NT2/D1 (cell line): ENCODE measurements at regions not wholly inside any gene's neighbourhood (a gene's known extent, or its start where the extent isn't known, plus 50 kb on each side); places are given as distances from the start of the nearest gene placed in this dataset.

Experiments
- DNase-seq: peaks from one replicate; pipeline ENCODE4 v3.0.0-alpha.2; 2011; ENCODE audit warnings: low read depth, low spot score
- H3K27me3 ChIP-seq: 2 replicates; pipeline ENCODE4 v1.6.0; 2011; ENCODE audit warnings: mild to moderate bottlenecking; ENCODE audit not compliant: insufficient read length, insufficient read depth
- H3K36me3 ChIP-seq: 2 replicates; pipeline ENCODE4 v1.6.1; 2011; ENCODE audit warnings: mild to moderate bottlenecking, low read length, mixed read lengths; ENCODE audit not compliant: insufficient read depth, insufficient read length
- H3K4me1 ChIP-seq: 2 replicates; pipeline ENCODE4 v1.5.1; 2011; ENCODE audit not compliant: insufficient read depth, insufficient read length
- H3K4me3 ChIP-seq: 2 replicates; pipeline ENCODE4 v1.5.1; 2011; ENCODE audit warnings: low read depth; ENCODE audit not compliant: insufficient read length
- H3K9ac ChIP-seq: 2 replicates; pipeline ENCODE4 v1.6.0; 2011; ENCODE audit warnings: low read depth; ENCODE audit not compliant: insufficient read length
- H3K9me3 ChIP-seq: 2 replicates; pipeline ENCODE4 v1.5.1; 2011; ENCODE audit warnings: mild to moderate bottlenecking, low read length; ENCODE audit not compliant: insufficient read depth
- SUZ12 ChIP-seq: IDR thresholded peaks from 2 replicates; pipeline ENCODE4 v1.6.1; 2011; ENCODE audit not compliant: insufficient read length, insufficient read depth; ENCODE audit errors: extremely low read depth
- YY1 ChIP-seq: IDR thresholded peaks from 2 replicates; pipeline ENCODE4 v1.6.1; 2011; ENCODE audit not compliant: insufficient read length, insufficient read depth
- ZNF274 ChIP-seq: IDR thresholded peaks from 2 replicates; pipeline ENCODE4 v1.6.1; 2011; ENCODE audit warnings: mild to moderate bottlenecking, low read depth, low read length

GRCh38 chr4:144371485-144371884 lies 231.0 kb upstream of the GYPA start:
- Histone ChIP-seq H3K27me3 (no peaks in the 10 kb centered on the region), H3K36me3 (no peaks in the 10 kb centered on the region), H3K4me1 (no peaks in the 10 kb centered on the region), H3K9me3 (no peaks in the 10 kb centered on the region), H3K9ac (no peak overlapping the region), H3K4me3 (no peak overlapping the region)
- DNase-seq = no peak
- TF ChIP-seq ZNF274 (no peak), SUZ12 (no peak), YY1 (no peak)

GRCh38 chr4:144374065-144374464 lies 233.5 kb upstream of the GYPA start:
- H3K4me1 ChIP-seq = no peaks in the 10 kb centered on the region
- no peaks in the 10 kb centered on the region for H3K36me3 ChIP-seq
- no peak for DNase-seq
- no peak overlapping the region for H3K4me3 ChIP-seq
- TF ChIP-seq YY1 = no peak
- H3K27me3 ChIP-seq = no peaks in the 10 kb centered on the region
- no peaks in the 10 kb centered on the region for H3K9me3 ChIP-seq
- H3K9ac ChIP-seq = no peak overlapping the region

- no peak for DNase-seq
- no peak for TF ChIP-seq YY1
- no peak for TF ChIP-seq SUZ12
- TF ChIP-seq ZNF274 = no peak
- H3K27me3 ChIP-seq = no peaks in the 10 kb centered on the region
- no peaks in the 10 kb centered on the region for H3K9me3 ChIP-seq
- no peaks in the 10 kb centered on the region for H3K36me3 ChIP-seq
- no peak overlapping the region for H3K9ac ChIP-seq
- no peak overlapping the region for H3K4me3 ChIP-seq
- H3K4me1 ChIP-seq = no peaks in the 10 kb centered on the region
These were observed 236.3 kb upstream of the GYPA start for GRCh38 chr4:144376866-144377265.

GRCh38 chr4:144384408-144384807 lies 243.9 kb upstream of the GYPA start:
- TF ChIP-seq ZNF274 = no peak
- TF ChIP-seq SUZ12 = no peak
- TF ChIP-seq YY1 = no peak
- no peak for DNase-seq
- peaks cover 20% of the 10 kb centered on the region; the same call in 1 of the 2 replicates for H3K9me3 ChIP-seq
- H3K4me1 ChIP-seq = no peaks in the 10 kb centered on the region
- no peak overlapping the region for H3K9ac ChIP-seq
- no peaks in the 10 kb centered on the region for H3K36me3 ChIP-seq
- no peaks in the 10 kb centered on the region for H3K27me3 ChIP-seq
- no peak overlapping the region for H3K4me3 ChIP-seq

- no peak overlapping the region for H3K4me3 ChIP-seq
- no peaks in the 10 kb centered on the region for H3K27me3 ChIP-seq
- H3K4me1 ChIP-seq = no peaks in the 10 kb centered on the region
- no peaks in the 10 kb centered on the region for H3K9me3 ChIP-seq
- TF ChIP-seq ZNF274 (no peak), SUZ12 (no peak), YY1 (no peak)
- H3K36me3 ChIP-seq = no peaks in the 10 kb centered on the region
- H3K9ac ChIP-seq = no peak overlapping the region
- DNase-seq = no peak
These were observed 246.0 kb upstream of the HHIP start for GRCh38 chr4:144399927-144400326.

- no peaks in the 10 kb centered on the region for H3K4me1 ChIP-seq
- H3K36me3 ChIP-seq = no peaks in the 10 kb centered on the region
- H3K27me3 ChIP-seq = no peaks in the 10 kb centered on the region
- DNase-seq = no peak
- H3K9me3 ChIP-seq = no peaks in the 10 kb centered on the region
- no peak for TF ChIP-seq ZNF274
- no peak for TF ChIP-seq YY1
- no peak for TF ChIP-seq SUZ12
- no peak overlapping the region for H3K9ac ChIP-seq
- H3K4me3 ChIP-seq = no peak overlapping the region
These were observed 243.8 kb upstream of the HHIP start for GRCh38 chr4:144402176-144402575.

GRCh38 chr4:144402999-144403398 lies 243.0 kb upstream of the HHIP start:
- Histone ChIP-seq H3K36me3 (no peaks in the 10 kb centered on the region), H3K9ac (no peak overlapping the region), H3K27me3 (no peaks in the 10 kb centered on the region), H3K4me1 (no peaks in the 10 kb centered on the region), H3K4me3 (no peak overlapping the region), H3K9me3 (no peaks in the 10 kb centered on the region)
- TF ChIP-seq ZNF274 = no peak
- TF ChIP-seq SUZ12 = no peak
- TF ChIP-seq YY1 = no peak
- DNase-seq = no peak

GRCh38 chr4:144403893-144404292 lies 242.1 kb upstream of the HHIP start:
- no peak for DNase-seq
- Histone ChIP-seq H3K9me3 (no peaks in the 10 kb centered on the region), H3K36me3 (no peaks in the 10 kb centered on the region), H3K9ac (no peak overlapping the region), H3K27me3 (no peaks in the 10 kb centered on the region), H3K4me1 (no peaks in the 10 kb centered on the region), H3K4me3 (no peak overlapping the region)
- TF ChIP-seq SUZ12 = no peak
- no peak for TF ChIP-seq ZNF274
- no peak for TF ChIP-seq YY1
